ENCODE measurements at regions not wholly inside any gene's neighbourhood (a gene's known extent, or its start where the extent isn't known, plus 50 kb on each side); places are given as distances from the start of the nearest gene placed in this dataset.

- TF ChIP-seq REST (IDR thresholded peaks at IDR 0.05; ENCODE audit: insufficient read depth in 1 of 2, low read depth in 2 of 2, low read length in 2 of 2) (no peak), FOXP2 (optimal IDR thresholded peaks at IDR 0.05; ENCODE audit: borderline replicate concordance, extremely low read depth, extremely low read length, insufficient read depth) (no peak), SIN3A (IDR thresholded peaks at IDR 0.05; ENCODE audit: borderline replicate concordance, insufficient read depth, low read length) (no peak), POLR2AphosphoS5 (IDR thresholded peaks at IDR 0.05; ENCODE audit: low read depth, low read length) (no peak), TAF1 (IDR thresholded peaks at IDR 0.05; ENCODE audit: borderline replicate concordance, insufficient read depth, low read length) (no peak)
Observed at GRCh38 chr1:192418552-192419285, 101.9 kb downstream of the RGS21 start.

GRCh38 chr1:192430644-192431043, 113.9 kb downstream of the RGS21 start:
- no peak for TF ChIP-seq REST (IDR thresholded peaks at IDR 0.05; ENCODE audit: insufficient read depth in 1 of 2, low read depth in 2 of 2, low read length in 2 of 2)
- TF ChIP-seq SIN3A (IDR thresholded peaks at IDR 0.05; ENCODE audit: borderline replicate concordance, insufficient read depth, low read length): no peak
- TF ChIP-seq POLR2AphosphoS5 (IDR thresholded peaks at IDR 0.05; ENCODE audit: low read depth, low read length): no peak
- TF ChIP-seq FOXP2 (optimal IDR thresholded peaks at IDR 0.05; ENCODE audit: borderline replicate concordance, extremely low read depth, extremely low read length, insufficient read depth): no peak
- no peak for TF ChIP-seq TAF1 (IDR thresholded peaks at IDR 0.05; ENCODE audit: borderline replicate concordance, insufficient read depth, low read length)

GRCh38 chr1:192435704-192436103, 118.9 kb downstream of the RGS21 start:
- no peak for TF ChIP-seq TAF1 (IDR thresholded peaks at IDR 0.05; ENCODE audit: borderline replicate concordance, insufficient read depth, low read length)
- TF ChIP-seq SIN3A (IDR thresholded peaks at IDR 0.05; ENCODE audit: borderline replicate concordance, insufficient read depth, low read length): no peak
- TF ChIP-seq REST (IDR thresholded peaks at IDR 0.05; ENCODE audit: insufficient read depth in 1 of 2, low read depth in 2 of 2, low read length in 2 of 2): no peak
- no peak for TF ChIP-seq POLR2AphosphoS5 (IDR thresholded peaks at IDR 0.05; ENCODE audit: low read depth, low read length)
- TF ChIP-seq FOXP2 (optimal IDR thresholded peaks at IDR 0.05; ENCODE audit: borderline replicate concordance, extremely low read depth, extremely low read length, insufficient read depth): no peak

- TF ChIP-seq REST (IDR thresholded peaks at IDR 0.05; ENCODE audit: insufficient read depth in 1 of 2, low read depth in 2 of 2, low read length in 2 of 2) (no peak), POLR2AphosphoS5 (IDR thresholded peaks at IDR 0.05; ENCODE audit: low read depth, low read length) (no peak), SIN3A (IDR thresholded peaks at IDR 0.05; ENCODE audit: borderline replicate concordance, insufficient read depth, low read length) (no peak)
Observed at GRCh38 chr1:192436441-192437078, 119.8 kb downstream of the RGS21 start.

All from PFSK-1 (cell line).